ENCODE measurements at regions not wholly inside any gene's neighbourhood (a gene's known extent, or its start where the extent isn't known, plus 50 kb on each side); places are given as distances from the start of the nearest gene placed in this dataset.

GRCh38 chr2:235365743-235366142, 128.1 kb upstream of the AGAP1 start:
- Histone ChIP-seq H3K79me2 (ENCODE audit: low read length) (no peaks in the 10 kb centered on the region), H3K4me3 (ENCODE audit: low read length) (no peak overlapping the region), H3K9me2 (replicated peaks; ENCODE audit: insufficient read depth, low read length) (no peaks in the 10 kb centered on the region), H3K27ac (ENCODE audit: low read length) (no peak overlapping the region), H3K36me3 (replicated peaks; ENCODE audit: insufficient read depth, low read length) (no peaks in the 10 kb centered on the region), H4K20me1 (ENCODE audit: insufficient read depth, low read length) (no peaks in the 10 kb centered on the region), H2AFZ (ENCODE audit: low read length) (no peak overlapping the region), H3K9ac (ENCODE audit: low read length) (no peak overlapping the region), H3F3A (ENCODE audit: insufficient read depth, low read length) (no peaks in the 10 kb centered on the region), H3K4me2 (ENCODE audit: low read depth, low read length) (no peak overlapping the region), H3K9me3 (replicated peaks; ENCODE audit: insufficient read depth, low read length) (no peaks in the 10 kb centered on the region), H3K27me3 (replicated peaks; ENCODE audit: insufficient read depth, low read length) (no peaks in the 10 kb centered on the region), H3K4me1 (ENCODE audit: low read length) (no peaks in the 10 kb centered on the region)
- no peak for TF ChIP-seq CTCF (IDR thresholded peaks at IDR 0.05; ENCODE audit: low read length)
- TF ChIP-seq EZH2 (optimal IDR thresholded peaks at IDR 0.05; ENCODE audit: low read depth, low read length) = no peak
- TF ChIP-seq EZH2phosphoT487 (IDR thresholded peaks at IDR 0.05; ENCODE audit: low read length) = no peak
- no peak for DNase-seq

DNA sequence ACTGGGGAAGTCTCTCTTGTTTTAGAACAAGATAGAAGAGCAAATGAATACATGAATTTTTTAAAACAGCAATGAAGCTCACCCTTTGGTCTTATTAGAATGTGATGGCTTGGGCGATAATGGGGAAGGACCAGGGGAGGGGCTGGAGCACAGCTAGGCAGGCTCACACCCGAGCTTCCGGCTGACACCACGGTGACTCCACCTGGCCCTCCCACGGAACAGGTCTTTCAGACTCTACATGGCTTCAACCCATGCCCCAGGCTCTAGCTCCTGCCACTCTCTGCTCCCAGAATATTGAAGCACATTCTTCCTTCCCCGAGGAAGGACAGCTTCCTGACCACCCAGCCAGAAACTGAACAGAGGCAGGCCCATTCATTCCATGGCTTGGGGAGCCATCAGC, 127.5 kb upstream of the AGAP1 start:
- H3K79me2 ChIP-seq (ENCODE audit: low read length) = no peaks in the 10 kb centered on the region
- H3K9ac ChIP-seq (ENCODE audit: low read length) = no peak overlapping the region
- no peak overlapping the region for H2AFZ ChIP-seq (ENCODE audit: low read length)
- 0 out of 2 replicates have a peak, but pooled peaks cover 3% of the 10 kb centered on the region for H3F3A ChIP-seq (ENCODE audit: insufficient read depth, low read length)
- H3K9me2 ChIP-seq (replicated peaks; ENCODE audit: insufficient read depth, low read length) = no peaks in the 10 kb centered on the region
- H3K27ac ChIP-seq (ENCODE audit: low read length) = no peak overlapping the region
- TF ChIP-seq EZH2 (optimal IDR thresholded peaks at IDR 0.05; ENCODE audit: low read depth, low read length) (no peak), CTCF (IDR thresholded peaks at IDR 0.05; ENCODE audit: low read length) (no peak), EZH2phosphoT487 (IDR thresholded peaks at IDR 0.05; ENCODE audit: low read length) (no peak)
- peaks cover 2% of the 10 kb centered on the region; the same call in 1 of the 2 replicates for H3K4me1 ChIP-seq (ENCODE audit: low read length)
- no peak for DNase-seq
- H3K4me2 ChIP-seq (ENCODE audit: low read depth, low read length) = no peak overlapping the region
- H3K36me3 ChIP-seq (replicated peaks; ENCODE audit: insufficient read depth, low read length) = no peaks in the 10 kb centered on the region
- no peaks in the 10 kb centered on the region for H4K20me1 ChIP-seq (ENCODE audit: insufficient read depth, low read length)
- H3K4me3 ChIP-seq (ENCODE audit: low read length) = no peak overlapping the region
- H3K27me3 ChIP-seq (replicated peaks; ENCODE audit: insufficient read depth, low read length) = no peaks in the 10 kb centered on the region
- H3K9me3 ChIP-seq (replicated peaks; ENCODE audit: insufficient read depth, low read length) = no peaks in the 10 kb centered on the region

GRCh38 chr2:235366807-235367206, 127.0 kb upstream of the AGAP1 start:
- no peaks in the 10 kb centered on the region for H3K36me3 ChIP-seq (replicated peaks; ENCODE audit: insufficient read depth, low read length)
- no peaks in the 10 kb centered on the region for H3K27me3 ChIP-seq (replicated peaks; ENCODE audit: insufficient read depth, low read length)
- H3K4me1 ChIP-seq (ENCODE audit: low read length) = peaks cover 6% of the 10 kb centered on the region
- no peak overlapping the region for H3K27ac ChIP-seq (ENCODE audit: low read length)
- H4K20me1 ChIP-seq (ENCODE audit: insufficient read depth, low read length) = no peaks in the 10 kb centered on the region
- TF ChIP-seq EZH2phosphoT487 (IDR thresholded peaks at IDR 0.05; ENCODE audit: low read length) = no peak
- no peak for TF ChIP-seq EZH2 (optimal IDR thresholded peaks at IDR 0.05; ENCODE audit: low read depth, low read length)
- TF ChIP-seq CTCF (IDR thresholded peaks at IDR 0.05; ENCODE audit: low read length) = no peak
- no peak overlapping the region for H2AFZ ChIP-seq (ENCODE audit: low read length)
- 0 out of 2 replicates have a peak, but pooled peaks cover 6% of the 10 kb centered on the region for H3F3A ChIP-seq (ENCODE audit: insufficient read depth, low read length)
- H3K79me2 ChIP-seq (ENCODE audit: low read length) = no peaks in the 10 kb centered on the region
- no peaks in the 10 kb centered on the region for H3K9me3 ChIP-seq (replicated peaks; ENCODE audit: insufficient read depth, low read length)
- DNase-seq = no peak
- H3K4me2 ChIP-seq (ENCODE audit: low read depth, low read length) = no peak overlapping the region
- no peaks in the 10 kb centered on the region for H3K9me2 ChIP-seq (replicated peaks; ENCODE audit: insufficient read depth, low read length)
- no peak overlapping the region for H3K4me3 ChIP-seq (ENCODE audit: low read length)
- no peak overlapping the region for H3K9ac ChIP-seq (ENCODE audit: low read length)

Data from MM.1S (cell line).